Tongue (tissue), 1 donor: ENCODE measurements at regions not wholly inside any gene's neighbourhood (a gene's known extent, or its start where the extent isn't known, plus 50 kb on each side); places are given as distances from the start of the nearest gene placed in this dataset.
A peak's percentile ranks its signal among the peaks of the same experiment; 100 is the strongest.

ENCODE experiments used
- DNase-seq: peaks from one replicate; pipeline ENCODE4 v3.0.0-alpha.2; 2015

DNA sequence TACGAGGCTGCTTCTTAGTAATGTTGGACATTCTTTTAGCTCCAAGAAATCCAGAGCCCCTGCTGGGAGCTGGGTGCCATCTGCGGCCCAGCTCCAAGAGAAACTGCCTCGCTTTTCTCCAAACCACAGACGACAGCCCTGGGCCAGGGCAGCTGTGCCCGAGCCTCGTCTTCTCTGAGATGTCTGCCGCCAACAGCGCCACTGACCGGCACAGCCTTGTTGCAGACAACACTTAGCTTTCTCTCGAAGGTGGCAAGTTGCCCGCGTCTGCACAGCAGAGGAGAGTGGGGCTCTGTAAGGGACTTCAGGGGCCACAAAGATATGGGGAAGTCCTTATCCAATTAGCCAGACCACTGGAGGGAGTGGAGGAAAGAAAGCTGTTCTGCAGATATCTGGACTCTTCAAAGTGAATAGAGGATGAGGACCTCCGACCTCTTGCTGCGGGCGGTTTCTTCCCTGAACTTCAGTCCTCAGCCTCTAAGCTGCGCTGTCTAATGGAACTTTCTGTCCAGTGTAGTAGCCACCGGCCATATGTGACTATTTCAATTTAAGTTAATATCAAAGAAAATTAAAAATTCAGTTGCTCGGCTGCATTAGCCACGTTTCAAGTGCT is 63.9 kb upstream of the DISP3 start:
- peak; percentile 22 for DNase-seq

DNA sequence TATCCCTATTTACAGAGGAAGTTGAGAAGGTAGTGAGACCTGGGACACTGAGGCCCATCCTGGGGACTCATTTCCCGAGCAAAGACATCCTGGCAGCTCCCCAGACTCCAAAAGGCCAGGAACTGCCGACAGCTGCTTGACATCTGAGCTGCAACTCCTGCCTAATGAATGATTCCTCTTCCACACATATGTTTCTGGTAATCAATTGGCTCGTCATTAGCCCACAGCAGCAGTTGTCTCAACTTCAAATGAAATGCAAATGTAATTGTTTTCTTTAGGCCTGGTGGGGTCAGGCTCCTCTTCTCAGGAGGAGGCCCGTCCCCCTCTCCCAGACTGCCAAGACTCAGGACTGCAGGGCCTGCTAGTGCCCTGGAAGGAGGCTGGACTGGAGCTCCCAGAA is 61.8 kb upstream of the DISP3 start:
- DNase-seq, result peak; percentile 87

DNA sequence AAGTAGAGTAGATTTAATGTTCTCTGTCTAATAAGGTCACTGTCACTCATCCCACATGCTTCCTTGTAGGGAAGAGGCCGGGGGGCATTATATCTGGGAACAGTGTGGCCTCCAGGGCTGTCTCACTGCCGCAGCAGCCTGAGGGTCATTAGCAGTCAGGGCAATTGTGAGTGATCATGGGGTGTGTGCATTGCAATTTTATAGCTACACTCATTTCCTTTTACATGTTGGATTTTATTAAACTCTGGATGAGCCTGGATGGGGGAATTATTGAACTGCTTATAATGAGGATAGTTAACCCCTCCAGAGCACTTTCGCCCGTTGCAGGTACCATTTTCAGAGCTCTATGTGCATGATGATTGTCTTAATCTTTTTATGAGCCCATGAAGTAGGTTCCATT is 60.9 kb upstream of the DISP3 start:
- no peak for DNase-seq

DNA sequence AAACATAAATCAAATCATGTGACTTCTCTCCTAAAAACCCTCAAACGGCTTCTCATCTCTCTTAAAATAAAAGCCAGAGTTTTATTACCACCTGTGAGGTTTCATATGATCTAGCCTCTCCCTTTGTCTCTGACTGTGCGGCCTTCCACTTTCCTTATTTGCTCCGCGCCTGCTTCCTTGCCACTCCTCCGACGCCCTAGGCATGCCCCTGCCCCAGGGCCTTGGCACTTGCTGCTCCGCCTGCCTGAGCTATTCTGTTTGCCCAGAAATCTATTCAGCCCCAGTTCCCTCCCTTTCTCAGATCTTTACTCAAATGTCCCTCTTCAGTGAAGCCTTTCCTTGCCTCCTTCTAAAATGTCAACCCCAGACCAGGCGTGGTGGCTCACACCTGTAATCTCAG is 57.5 kb upstream of the DISP3 start:
- DNase-seq, result no peak

DNA sequence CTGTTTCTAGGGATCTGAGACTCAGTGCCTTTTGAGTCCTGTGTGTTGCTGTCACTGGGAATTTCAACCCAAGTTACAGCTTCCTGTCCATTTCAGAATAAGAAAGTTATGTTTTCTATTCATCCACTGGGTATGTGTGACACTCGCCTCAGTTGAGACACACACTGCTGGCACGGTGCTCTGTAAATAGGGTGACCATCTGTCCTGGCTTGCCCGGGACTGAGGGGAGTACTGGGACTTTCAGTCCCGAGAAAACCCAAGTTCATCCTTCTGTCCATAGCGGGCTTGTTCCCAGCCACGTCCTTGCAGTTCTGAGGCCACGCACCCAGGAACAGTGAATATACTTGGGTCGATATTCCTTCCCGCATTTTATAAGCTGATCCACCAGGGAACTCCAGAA is 56.3 kb upstream of the DISP3 start:
- no peak for DNase-seq

DNA sequence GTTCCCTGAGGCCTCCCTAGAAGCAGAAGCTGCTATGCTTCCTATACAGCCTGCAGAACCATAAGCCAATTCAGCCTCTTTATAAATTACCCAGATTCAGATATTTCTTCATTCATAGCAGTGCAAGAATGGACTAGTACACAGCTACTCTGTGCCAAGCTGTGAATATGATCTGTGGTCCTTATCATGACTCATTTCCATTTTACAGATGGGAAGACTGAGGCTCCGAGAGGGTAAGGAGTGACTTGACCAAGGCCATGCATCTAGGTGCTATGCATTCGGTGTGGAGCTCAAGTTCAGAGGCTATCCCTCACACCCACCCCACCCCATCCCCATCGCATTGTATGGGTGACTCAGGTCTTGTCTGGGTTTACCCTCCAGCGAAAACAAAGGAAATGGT is 52.3 kb upstream of the DISP3 start:
- no peak for DNase-seq

DNA sequence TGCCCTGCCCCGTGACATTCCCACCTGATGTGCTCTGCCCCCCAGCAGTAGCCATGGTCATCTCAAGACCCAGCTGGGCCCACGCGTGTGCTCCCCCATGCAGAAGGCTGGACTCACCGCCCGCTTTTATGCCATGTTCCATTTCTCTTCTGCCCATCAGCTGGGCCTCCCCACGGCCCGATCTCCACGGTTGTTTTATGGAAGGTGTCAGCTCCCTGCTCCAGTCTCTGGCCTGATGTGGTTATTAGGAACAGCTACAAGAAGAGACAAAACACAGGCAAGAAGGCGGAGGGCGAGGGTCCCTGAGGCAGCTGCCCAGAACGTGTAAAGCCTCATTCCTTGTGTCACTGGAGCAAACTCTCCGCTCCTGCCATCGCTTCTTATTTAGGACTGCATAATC is 50.2 kb upstream of the DISP3 start:
- DNase-seq, result no peak
